Glutamatergic neuron (in vitro differentiated cells): ENCODE measurements at regions not wholly inside any gene's neighbourhood (a gene's known extent, or its start where the extent isn't known, plus 50 kb on each side); places are given as distances from the start of the nearest gene placed in this dataset.

Experiments used
- DNase-seq: peaks from one replicate; pipeline ENCODE4 v3.0.0; 2022
- H3K27ac Mint-ChIP-seq: one replicate; pipeline ENCODE4 v1.8.0; 2020; ENCODE audit warnings: mild to moderate bottlenecking, mixed read lengths, inconsistent platforms; ENCODE audit not compliant: unreplicated experiment
- H3K27me3 Mint-ChIP-seq: one replicate; pipeline ENCODE4 v1.8.0; 2020; ENCODE audit warnings: mild to moderate bottlenecking, moderate library complexity, mixed read lengths, inconsistent platforms; ENCODE audit not compliant: unreplicated experiment
- H3K36me3 Mint-ChIP-seq: one replicate; pipeline ENCODE4 v1.8.0; 2020; ENCODE audit warnings: mild to moderate bottlenecking, mixed read lengths, inconsistent platforms; ENCODE audit not compliant: unreplicated experiment
- H3K4me1 Mint-ChIP-seq: one replicate; pipeline ENCODE4 v1.8.0; 2020; ENCODE audit warnings: mild to moderate bottlenecking, low read depth, mixed read lengths, inconsistent platforms; ENCODE audit not compliant: unreplicated experiment
- H3K4me3 Mint-ChIP-seq: one replicate; pipeline ENCODE4 v1.8.0; 2020; ENCODE audit warnings: mild to moderate bottlenecking, mixed read lengths, inconsistent platforms; ENCODE audit not compliant: unreplicated experiment
- H3K9me3 Mint-ChIP-seq: one replicate; pipeline ENCODE4 v1.8.0; 2020; ENCODE audit warnings: mild to moderate bottlenecking, moderate library complexity, mixed read lengths, inconsistent platforms; ENCODE audit not compliant: unreplicated experiment
- TF ChIP-seq, protein P1 (sequence below): fragments of 200-600 bp; sonication (generic); IDR thresholded peaks from one replicate; pipeline ENCODE4 v1.5.0; 2021; ENCODE audit not compliant: partially characterized antibody, unreplicated experiment

DNA sequence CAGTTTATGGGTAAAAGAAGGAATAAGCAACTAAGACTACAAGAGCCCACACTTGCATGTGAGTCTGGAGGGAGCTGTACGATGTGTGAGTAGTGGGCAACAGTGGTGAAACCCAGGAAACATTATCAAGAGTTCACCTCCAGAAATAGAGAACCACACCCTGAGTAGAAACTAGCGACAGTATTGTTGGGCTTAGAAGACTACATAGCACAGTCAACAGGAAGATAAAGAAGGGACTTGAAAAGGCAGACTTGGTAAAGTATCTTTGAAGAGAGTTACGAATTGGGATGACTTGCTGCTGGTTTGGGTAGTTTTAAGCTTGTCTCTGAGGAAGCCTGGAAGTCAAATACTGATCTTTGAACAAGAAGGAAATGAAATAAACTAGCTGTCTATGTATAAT, 223.2 kb upstream of the GNAI1 start:
- no peak overlapping the region for H3K4me3 Mint-ChIP-seq
- no peaks in the 10 kb centered on the region for H3K4me1 Mint-ChIP-seq
- DNase-seq = no peak
- H3K27ac Mint-ChIP-seq = no peak overlapping the region
- peaks cover 1% of the 10 kb centered on the region for H3K27me3 Mint-ChIP-seq
- no peaks in the 10 kb centered on the region for H3K36me3 Mint-ChIP-seq
- TF ChIP-seq, protein P1, sequence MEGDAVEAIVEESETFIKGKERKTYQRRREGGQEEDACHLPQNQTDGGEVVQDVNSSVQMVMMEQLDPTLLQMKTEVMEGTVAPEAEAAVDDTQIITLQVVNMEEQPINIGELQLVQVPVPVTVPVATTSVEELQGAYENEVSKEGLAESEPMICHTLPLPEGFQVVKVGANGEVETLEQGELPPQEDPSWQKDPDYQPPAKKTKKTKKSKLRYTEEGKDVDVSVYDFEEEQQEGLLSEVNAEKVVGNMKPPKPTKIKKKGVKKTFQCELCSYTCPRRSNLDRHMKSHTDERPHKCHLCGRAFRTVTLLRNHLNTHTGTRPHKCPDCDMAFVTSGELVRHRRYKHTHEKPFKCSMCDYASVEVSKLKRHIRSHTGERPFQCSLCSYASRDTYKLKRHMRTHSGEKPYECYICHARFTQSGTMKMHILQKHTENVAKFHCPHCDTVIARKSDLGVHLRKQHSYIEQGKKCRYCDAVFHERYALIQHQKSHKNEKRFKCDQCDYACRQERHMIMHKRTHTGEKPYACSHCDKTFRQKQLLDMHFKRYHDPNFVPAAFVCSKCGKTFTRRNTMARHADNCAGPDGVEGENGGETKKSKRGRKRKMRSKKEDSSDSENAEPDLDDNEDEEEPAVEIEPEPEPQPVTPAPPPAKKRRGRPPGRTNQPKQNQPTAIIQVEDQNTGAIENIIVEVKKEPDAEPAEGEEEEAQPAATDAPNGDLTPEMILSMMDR = no peak
- no peaks in the 10 kb centered on the region for H3K9me3 Mint-ChIP-seq

DNA sequence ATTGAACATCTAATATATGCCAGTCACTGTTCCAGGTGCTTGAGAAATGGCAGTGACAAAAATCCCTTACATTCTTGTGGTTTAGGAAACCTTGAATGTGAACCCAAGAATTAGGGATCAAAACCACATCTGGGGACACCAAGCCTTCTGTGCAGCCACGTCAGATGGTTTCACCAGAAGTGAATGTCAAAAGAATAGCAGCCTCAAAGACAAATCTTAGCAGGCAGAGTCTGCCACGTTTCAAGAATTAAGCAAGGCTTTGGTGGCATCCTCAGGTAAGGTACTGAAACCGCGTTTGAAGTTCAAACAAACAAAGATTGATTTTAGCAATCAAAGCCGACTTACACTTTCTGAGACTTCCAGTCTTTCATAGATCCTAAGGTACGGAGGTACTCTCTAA, 225.5 kb upstream of the GNAI1 start:
- no peak overlapping the region for H3K27ac Mint-ChIP-seq
- peaks cover 1% of the 10 kb centered on the region for H3K9me3 Mint-ChIP-seq
- TF ChIP-seq, protein P1 = no peak
- no peaks in the 10 kb centered on the region for H3K27me3 Mint-ChIP-seq
- H3K4me1 Mint-ChIP-seq = no peaks in the 10 kb centered on the region
- no peak for DNase-seq
- H3K4me3 Mint-ChIP-seq = no peak overlapping the region
- no peaks in the 10 kb centered on the region for H3K36me3 Mint-ChIP-seq

DNA sequence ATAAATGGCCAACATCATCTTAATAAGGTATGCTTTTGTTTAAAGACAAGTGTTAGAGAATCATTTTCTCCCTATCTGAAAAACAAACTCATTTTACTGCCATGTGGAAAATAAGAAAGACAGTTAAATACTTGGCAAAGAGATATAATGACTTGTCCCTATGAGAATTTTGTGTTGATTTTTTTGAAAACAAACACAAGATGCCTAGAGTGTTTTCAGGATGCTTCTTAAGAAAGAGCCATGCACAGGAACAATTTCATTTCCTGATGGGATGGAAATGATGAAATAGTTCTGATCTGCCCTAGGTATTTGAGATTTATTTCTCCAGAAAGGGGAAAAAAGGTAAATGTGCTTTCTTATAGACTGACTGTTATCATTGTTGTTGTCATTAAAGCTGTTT, 237.5 kb upstream of the GNAI1 start:
- Mint-ChIP-seq H3K9me3 (peaks cover 4% of the 10 kb centered on the region), H3K4me3 (no peak overlapping the region), H3K4me1 (no peaks in the 10 kb centered on the region), H3K27ac (no peak overlapping the region), H3K36me3 (no peaks in the 10 kb centered on the region), H3K27me3 (no peaks in the 10 kb centered on the region)
- TF ChIP-seq, protein P1 = no peak
- DNase-seq = no peak

DNA sequence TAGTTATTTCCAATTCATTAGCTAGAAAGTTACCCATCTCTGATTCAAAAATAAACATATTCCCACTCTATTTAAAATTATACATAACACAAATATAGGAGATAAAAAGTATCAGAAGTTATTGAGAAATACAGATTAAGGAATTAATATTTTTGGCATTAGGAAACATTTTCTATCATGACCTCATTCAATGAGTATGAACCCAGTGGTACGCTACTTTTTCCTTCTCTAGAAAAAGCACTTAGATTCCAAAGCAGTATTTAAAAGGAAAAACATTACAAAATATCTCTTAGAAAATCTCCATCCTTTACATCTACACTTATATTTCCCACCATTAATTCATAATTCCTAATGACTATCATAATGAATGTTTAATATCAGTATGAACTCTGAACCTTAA, 240.6 kb upstream of the GNAI1 start:
- Mint-ChIP-seq H3K27me3 (no peaks in the 10 kb centered on the region), H3K9me3 (peaks cover under 1% of the 10 kb centered on the region), H3K27ac (no peak overlapping the region), H3K4me3 (no peak overlapping the region), H3K36me3 (no peaks in the 10 kb centered on the region), H3K4me1 (no peaks in the 10 kb centered on the region)
- TF ChIP-seq, protein P1 = no peak
- DNase-seq = no peak

DNA sequence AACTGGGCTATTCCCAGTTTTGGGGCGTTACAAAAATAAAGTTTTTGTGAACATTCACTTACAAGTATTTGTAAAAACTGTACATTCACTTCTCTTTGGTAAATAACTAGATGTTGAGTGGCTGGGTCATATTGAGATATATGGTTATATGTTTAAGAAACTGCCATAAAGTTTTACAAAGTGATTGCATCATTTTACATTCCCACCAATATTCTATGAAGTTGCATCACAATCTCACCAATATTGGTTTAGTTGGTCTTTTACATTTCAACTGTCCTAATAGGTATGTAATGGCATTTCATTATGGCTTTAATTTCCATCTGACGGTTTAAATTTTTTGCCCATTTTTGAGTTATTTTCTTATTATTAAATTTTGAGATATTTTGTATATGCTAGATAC, 251.7 kb upstream of the GNAI1 start:
- Mint-ChIP-seq H3K4me1 (peaks cover 30% of the 10 kb centered on the region), H3K4me3 (no peak overlapping the region), H3K27me3 (no peaks in the 10 kb centered on the region), H3K27ac (no peak overlapping the region), H3K36me3 (no peaks in the 10 kb centered on the region), H3K9me3 (no peaks in the 10 kb centered on the region)
- no peak for DNase-seq
- TF ChIP-seq, protein P1 = no peak
